GM20000 (cell line): ENCODE measurements at regions not wholly inside any gene's neighbourhood (a gene's known extent, or its start where the extent isn't known, plus 50 kb on each side); places are given as distances from the start of the nearest gene placed in this dataset.

Experiments
- DNase-seq: peaks from one replicate; pipeline ENCODE4 v3.0.0; 2012; ENCODE audit warnings: low spot score
- CTCF ChIP-seq: IDR thresholded peaks from 2 replicates; pipeline ENCODE4 v1.5.1; 2012; ENCODE audit warnings: mild to moderate bottlenecking, control low read depth; ENCODE audit errors: extremely low read depth, missing control alignments

GRCh38 chr2:37471104-37471503, 126.7 kb downstream of the QPCT start:
- DNase-seq: no peak
- no peak for TF ChIP-seq CTCF

- no peak for TF ChIP-seq CTCF
- DNase-seq: no peak
Measured at GRCh38 chr2:37471994-37472393, 127.6 kb downstream of the QPCT start.

GRCh38 chr2:37472959-37473358, 128.5 kb downstream of the QPCT start:
- no peak for TF ChIP-seq CTCF

GRCh38 chr2:37476411-37476810, 132.0 kb downstream of the QPCT start:
- no peak for DNase-seq
- TF ChIP-seq CTCF: no peak

More at GRCh38 chr2:37472959-37473358, 128.5 kb downstream of the QPCT start:
- no peak for DNase-seq

GRCh38 chr2:37477921-37478320, 133.5 kb downstream of the QPCT start:
- DNase-seq: no peak
- no peak for TF ChIP-seq CTCF

GRCh38 chr2:37481244-37481643, 136.8 kb downstream of the QPCT start:
- DNase-seq: no peak
- no peak for TF ChIP-seq CTCF

- DNase-seq: no peak
- no peak for TF ChIP-seq CTCF
Measured at GRCh38 chr2:37489041-37489456, 144.6 kb downstream of the QPCT start.

- TF ChIP-seq CTCF: no peak
Measured at GRCh38 chr2:37489536-37489935, 145.1 kb downstream of the QPCT start.

More at GRCh38 chr2:37489536-37489935, 145.1 kb downstream of the QPCT start:
- DNase-seq: no peak
